HCT116 (cell line): ENCODE measurements at regions not wholly inside any gene's neighbourhood (a gene's known extent, or its start where the extent isn't known, plus 50 kb on each side); places are given as distances from the start of the nearest gene placed in this dataset.

ENCODE experiments used
- ATAC-seq: fragments of 200-7000 bp; cut with Tn5 transposase; 2 replicates; pipeline ENCODE4 v1.9.1; 2020; ENCODE audit warnings: mild to moderate bottlenecking, moderate library complexity
- BruUV-seq: library from RNA; stranded (reverse); fragments of 400-500 nt; replicated peaks from 2 replicates; lab custom pipeline; 2021; lab: Mats Ljungman, UMichigan
- CTCF ChIA-PET: fragments of 300-600 bp; sonication (Branson Sonifier 250); formaldehyde crosslinking; loops from one replicate; lab custom pipeline; 2021; ENCODE audit warnings: antibody characterized with exemption; lab: Charles Lee
- POLR2A ChIA-PET: fragments of 300-600, 350-600 bp; sonication (Branson Sonifier 250); formaldehyde crosslinking; loops from one replicate; lab custom pipeline; 2021; ENCODE audit warnings: antibody characterized with exemption; lab: Charles Lee
- RAD21 ChIA-PET, 2 experiments: fragments of 300-600 bp; sonication (Branson Sonifier 250); formaldehyde crosslinking; loops; one replicate each; lab custom pipeline; 2023; ENCODE audit warnings: low total read pairs in 2 of 2; ENCODE audit not compliant: uncharacterized antibody in 2 of 2, unreplicated experiment in 2 of 2, low non-redundant PET in 1 of 2; lab: Charles Lee
- DNase-seq: peaks from one replicate; pipeline ENCODE4 v3.0.0-alpha.2; 2010; ENCODE audit warnings: low read depth, low spot score
- H2AFZ ChIP-seq: fragments of 200-600 bp; shearing (Covaris generic), sonication (generic); 2 replicates; pipeline ENCODE4 v1.6.1; 2017; ENCODE audit warnings: low read depth, mixed run types, mixed read lengths, antibody characterized with exemption, low read length; ENCODE audit not compliant: poor library complexity, severe bottlenecking
- H3K27ac ChIP-seq: 2 replicates; pipeline ENCODE4 v1.5.1; 2012; ENCODE audit warnings: low read depth, low read length
- H3K27me3 ChIP-seq: fragments of 200-600 bp; sonication (generic); 2 replicates; pipeline ENCODE4 v1.6.1; 2016; ENCODE audit warnings: mixed run types, low read length, mixed read lengths; ENCODE audit not compliant: insufficient read depth
- H3K36me3 ChIP-seq, 2 experiments: fragments of 200-500 bp in 1 of 2; fragments of 200-600 bp in 1 of 2; sonication (Bioruptor generic) in 1 of 2; sonication (generic) in 1 of 2; 2 replicates each; pipeline versions ENCODE4 v1.5.1 to v1.6.1; 2014 to 2016; ENCODE audit warnings: low read length in 2 of 2, inconsistent platforms in 1 of 2, mixed read lengths in 1 of 2, mixed run types in 1 of 2; ENCODE audit not compliant: insufficient read depth in 2 of 2, control insufficient read depth in 1 of 2
- H3K4me1 ChIP-seq, 2 experiments: fragments of 200-600 bp in 1 of 2; sonication (generic) in 1 of 2; 2 replicates each; pipeline versions ENCODE4 v1.5.1 to v1.6.1; 2012 to 2017; ENCODE audit warnings: low read length in 2 of 2, inconsistent platforms in 1 of 2, mild to moderate bottlenecking in 1 of 2, mixed read lengths in 1 of 2, mixed run types in 1 of 2, moderate library complexity in 1 of 2; ENCODE audit not compliant: insufficient read depth in 2 of 2, control insufficient read depth in 1 of 2
- H3K4me2 ChIP-seq: fragments of 200-600 bp; sonication (generic); 2 replicates; pipeline ENCODE4 v1.6.1; 2017; ENCODE audit warnings: mixed run types, low read length, mixed read lengths
- H3K4me3 ChIP-seq, 2 experiments: fragments of 200-600 bp in 1 of 2; sonication (generic) in 1 of 2; replicated peaks in 1 of 2; 2 replicates each; pipeline ENCODE4 v1.5.1; 2011 to 2016; ENCODE audit warnings: low read length in 2 of 2, control low read depth in 1 of 2, low read depth in 1 of 2, mild to moderate bottlenecking in 1 of 2, mixed read lengths in 1 of 2, mixed run types in 1 of 2
- H3K79me2 ChIP-seq: fragments of 200-600 bp; sonication (generic); 2 replicates; pipeline ENCODE4 v1.6.1; 2017; ENCODE audit warnings: mild to moderate bottlenecking, mixed run types, low read length, moderate library complexity, mixed read lengths; ENCODE audit not compliant: insufficient read depth
- H3K9ac ChIP-seq: fragments of 200-600 bp; sonication (generic); 2 replicates; pipeline ENCODE4 v1.6.1; 2016; ENCODE audit warnings: low read length, mixed read lengths
- H3K9me2 ChIP-seq: fragments of 200-600 bp; sonication (generic), shearing (Covaris generic); 2 replicates; pipeline ENCODE4 v1.6.1; 2017; ENCODE audit warnings: mixed run types, mild to moderate bottlenecking, moderate library complexity; ENCODE audit not compliant: insufficient read depth
- H3K9me3 ChIP-seq, 2 experiments: fragments of 200-500 bp in 1 of 2; fragments of 200-600 bp in 1 of 2; sonication (Bioruptor generic) in 1 of 2; sonication (generic) in 1 of 2; 2 replicates each; pipeline ENCODE4 v1.6.1; 2014 to 2017; ENCODE audit warnings: low read length in 2 of 2, mixed read lengths in 2 of 2, inconsistent platforms in 1 of 2, low read depth in 1 of 2, mild to moderate bottlenecking in 1 of 2, mixed run types in 1 of 2, moderate library complexity in 1 of 2; ENCODE audit not compliant: control insufficient read depth in 1 of 2, insufficient read depth in 1 of 2
- H4K20me1 ChIP-seq: fragments of 200-600 bp; sonication (generic), shearing (Covaris generic); 2 replicates; pipeline ENCODE4 v1.6.1; 2017; ENCODE audit warnings: mixed run types, mild to moderate bottlenecking, moderate library complexity; ENCODE audit not compliant: insufficient read depth
- ATF3 ChIP-seq: IDR thresholded peaks from 2 replicates; pipeline ENCODE4 v1.6.1; 2012
- CBX3 ChIP-seq: IDR thresholded peaks from 2 replicates; pipeline ENCODE4 v1.6.1; 2012; ENCODE audit warnings: low read depth
- CEBPB ChIP-seq: IDR thresholded peaks from 2 replicates; pipeline ENCODE4 v1.6.1; 2012; ENCODE audit warnings: low read depth
- CTCF ChIP-seq, 3 experiments: fragments of 200-600 bp in 1 of 3; sonication (generic) in 1 of 3; IDR thresholded peaks in 2 of 3; conservative IDR thresholded peaks in 1 of 3; 2 replicates each; pipeline ENCODE4 v1.5.1; 2012 to 2017; ENCODE audit warnings: low read depth in 2 of 3, low read length in 2 of 3, antibody characterized with exemption in 1 of 3, borderline replicate concordance in 1 of 3, control low read depth in 1 of 3, mild to moderate bottlenecking in 1 of 3, mixed read lengths in 1 of 3, mixed run types in 1 of 3, moderate library complexity in 1 of 3; ENCODE audit not compliant: insufficient read depth in 1 of 3
- ELF1 ChIP-seq: IDR thresholded peaks from 2 replicates; pipeline ENCODE4 v1.6.1; 2012; ENCODE audit warnings: low read depth, borderline replicate concordance
- EZH2phosphoT487 ChIP-seq: fragments of 200-600 bp; IDR thresholded peaks from 2 replicates; pipeline ENCODE4 v1.6.1; 2018; ENCODE audit warnings: antibody characterized with exemption, borderline replicate concordance
- FOSL1 ChIP-seq: IDR thresholded peaks from 2 replicates; pipeline ENCODE4 v1.6.1; 2012; ENCODE audit warnings: low read depth
- JUND ChIP-seq: IDR thresholded peaks from 2 replicates; pipeline ENCODE4 v1.6.1; 2012
- MAX ChIP-seq: IDR thresholded peaks from 2 replicates; pipeline ENCODE4 v1.6.1; 2012
- POLR2AphosphoS5 ChIP-seq: IDR thresholded peaks from 2 replicates; pipeline ENCODE4 v1.6.1; 2011; ENCODE audit warnings: mild to moderate bottlenecking, low read depth, low read length, moderate library complexity
- RAD21 ChIP-seq: IDR thresholded peaks from 2 replicates; pipeline ENCODE4 v1.6.1; 2012; ENCODE audit warnings: low read depth, mild to moderate bottlenecking
- REST ChIP-seq: IDR thresholded peaks from 2 replicates; pipeline ENCODE4 v1.6.1; 2012; ENCODE audit warnings: low read depth
- SIN3A ChIP-seq: IDR thresholded peaks from 2 replicates; pipeline ENCODE4 v1.6.1; 2012; ENCODE audit warnings: low read depth
- SP1 ChIP-seq: IDR thresholded peaks from 2 replicates; pipeline ENCODE4 v1.6.1; 2012; ENCODE audit warnings: low read depth
- SRF ChIP-seq: IDR thresholded peaks from 2 replicates; pipeline ENCODE4 v1.6.1; 2012; ENCODE audit warnings: low read depth
- TCF7L2 ChIP-seq: IDR thresholded peaks from 2 replicates; pipeline ENCODE4 v1.7.0; 2011; ENCODE audit warnings: borderline replicate concordance, inconsistent platforms; ENCODE audit not compliant: insufficient read depth, insufficient read length; ENCODE audit errors: extremely low read depth
- YY1 ChIP-seq: IDR thresholded peaks from 2 replicates; pipeline ENCODE4 v1.6.1; 2011; ENCODE audit warnings: low read length, low read depth, moderate library complexity, mild to moderate bottlenecking; ENCODE audit not compliant: insufficient replicate concordance; ENCODE audit errors: extremely low read depth
- ZBTB33 ChIP-seq: IDR thresholded peaks from 2 replicates; pipeline ENCODE4 v1.6.1; 2011; ENCODE audit warnings: mild to moderate bottlenecking, low read length, moderate library complexity; ENCODE audit not compliant: insufficient replicate concordance; ENCODE audit errors: extremely low read depth
- ZFX ChIP-seq: fragments of 450-650 bp; IDR thresholded peaks from 2 replicates; pipeline ENCODE4 v1.6.1; 2017
- intact Hi-C: fragments of 100-400 bp; cut with micrococcal nuclease; formaldehyde crosslinking; loops from 2 replicates; pipeline ENCODE4 v1.10.0; 2022

GRCh38 chr7:98483964-98484545, 83.2 kb upstream of the BAIAP2L1 start:
- Histone ChIP-seq H3K79me2 (no peaks in the 10 kb centered on the region), H3K4me2 (no peak overlapping the region), H4K20me1 (no peaks in the 10 kb centered on the region), H3K27ac (no peak overlapping the region), H3K9me2 (no peaks in the 10 kb centered on the region), H3K36me3 (no peaks in the 10 kb centered on the region)
- ATAC-seq: no peak
- RAD21 ChIA-PET: no interaction called here
- intact Hi-C loops: no loop called here
- POLR2A ChIA-PET: no interaction called here
- TF ChIP-seq ATF3: no peak
- no peak for TF ChIP-seq ZBTB33
- no peak for TF ChIP-seq SP1
- TF ChIP-seq FOSL1: no peak
- no peak for TF ChIP-seq YY1
- no peak for TF ChIP-seq ELF1
- TF ChIP-seq CTCF (IDR thresholded peaks at IDR 0.05 in 2 of 3, conservative IDR thresholded peaks at IDR 0.05 in 1 of 3; ENCODE audit: borderline replicate concordance in 1 of 3, insufficient read depth in 1 of 3, low read depth in 2 of 3, low read length in 2 of 3): no peak
- no peak for TF ChIP-seq REST
- TF ChIP-seq ZFX: no peak
- TF ChIP-seq JUND: no peak
- TF ChIP-seq SRF: no peak
- TF ChIP-seq TCF7L2: no peak
- TF ChIP-seq SIN3A: no peak
- no peak for TF ChIP-seq CEBPB
- TF ChIP-seq CBX3: no peak
- TF ChIP-seq EZH2phosphoT487: no peak
- TF ChIP-seq RAD21: no peak
- TF ChIP-seq MAX: no peak
- TF ChIP-seq POLR2AphosphoS5: no peak
- TF ChIP-seq, all 23 proteins: peak for 0
- Histone ChIP-seq H3K4me3 (no peak overlapping the region), H3K4me1 (no peaks in the 10 kb centered on the region), H3K27me3 (no peaks in the 10 kb centered on the region), H3K9me3 (peaks cover 0 to 6% of the 10 kb centered on the region in 2 experiments; a peak in 1 of 4 replicates), H3K9ac (no peak overlapping the region), H2AFZ (no peak overlapping the region)
- no TSS peak for BruUV-seq
- CTCF ChIA-PET: no interaction called here
- DNase-seq: no peak
